ENCODE measurements at regions not wholly inside any gene's neighbourhood (a gene's known extent, or its start where the extent isn't known, plus 50 kb on each side); places are given as distances from the start of the nearest gene placed in this dataset.

GRCh38 chr3:159513444-159513843 is 475.2 kb upstream of the IL12A start:
- no peaks in the 10 kb centered on the region for H3K4me1 Mint-ChIP-seq (ENCODE audit: unreplicated experiment)
- no peaks in the 10 kb centered on the region for H3K36me3 Mint-ChIP-seq
- no peak for DNase-seq (ENCODE audit: extremely low spot score, unreplicated experiment)
- no peak overlapping the region for H3K27ac Mint-ChIP-seq
- no peaks in the 10 kb centered on the region for H3K9me3 Mint-ChIP-seq
- H3K27me3 Mint-ChIP-seq: peaks cover 14% of the 10 kb centered on the region
- TF ChIP-seq CTCF (conservative IDR thresholded peaks at IDR 0.05): no peak
- no peak overlapping the region for H3K4me3 Mint-ChIP-seq

GRCh38 chr3:159513867-159514380 is 474.7 kb upstream of the IL12A start:
- Mint-ChIP-seq H3K4me3 (no peak overlapping the region), H3K4me1 (ENCODE audit: unreplicated experiment) (no peaks in the 10 kb centered on the region), H3K9me3 (no peaks in the 10 kb centered on the region), H3K27me3 (peaks cover 12% of the 10 kb centered on the region), H3K27ac (no peak overlapping the region), H3K36me3 (no peaks in the 10 kb centered on the region)
- no peak for DNase-seq (ENCODE audit: extremely low spot score, unreplicated experiment)
- TF ChIP-seq CTCF (conservative IDR thresholded peaks at IDR 0.05): no peak

- no peak for DNase-seq (ENCODE audit: extremely low spot score, unreplicated experiment)
Observed at GRCh38 chr3:159517105-159517504, 471.5 kb upstream of the IL12A start.

GRCh38 chr3:159520638-159521037 is 468.0 kb upstream of the IL12A start:
- H3K27me3 Mint-ChIP-seq: peaks cover 19% of the 10 kb centered on the region
- no peaks in the 10 kb centered on the region for H3K4me1 Mint-ChIP-seq (ENCODE audit: unreplicated experiment)
- no peak overlapping the region for H3K27ac Mint-ChIP-seq
- TF ChIP-seq CTCF (conservative IDR thresholded peaks at IDR 0.05): no peak
- no peaks in the 10 kb centered on the region for H3K9me3 Mint-ChIP-seq
- no peaks in the 10 kb centered on the region for H3K36me3 Mint-ChIP-seq
- H3K4me3 Mint-ChIP-seq: no peak overlapping the region
- DNase-seq (ENCODE audit: extremely low spot score, unreplicated experiment): no peak

More at GRCh38 chr3:159517105-159517504, 471.5 kb upstream of the IL12A start:
- no peak for TF ChIP-seq CTCF (conservative IDR thresholded peaks at IDR 0.05)
- no peaks in the 10 kb centered on the region for H3K9me3 Mint-ChIP-seq
- no peak overlapping the region for H3K27ac Mint-ChIP-seq
- H3K4me1 Mint-ChIP-seq (ENCODE audit: unreplicated experiment): no peaks in the 10 kb centered on the region
- no peak overlapping the region for H3K4me3 Mint-ChIP-seq
- H3K27me3 Mint-ChIP-seq: peaks cover 12% of the 10 kb centered on the region
- H3K36me3 Mint-ChIP-seq: no peaks in the 10 kb centered on the region

GRCh38 chr3:159522276-159522675 is 466.4 kb upstream of the IL12A start:
- no peaks in the 10 kb centered on the region for H3K36me3 Mint-ChIP-seq

More at GRCh38 chr3:159522276-159522675, 466.4 kb upstream of the IL12A start:
- DNase-seq (ENCODE audit: extremely low spot score, unreplicated experiment): no peak
- H3K27ac Mint-ChIP-seq: no peak overlapping the region
- peaks cover 14% of the 10 kb centered on the region for H3K27me3 Mint-ChIP-seq
- TF ChIP-seq CTCF (conservative IDR thresholded peaks at IDR 0.05): no peak
- no peaks in the 10 kb centered on the region for H3K4me1 Mint-ChIP-seq (ENCODE audit: unreplicated experiment)
- no peak overlapping the region for H3K4me3 Mint-ChIP-seq
- no peaks in the 10 kb centered on the region for H3K9me3 Mint-ChIP-seq
